Astrocyte of the spinal cord (primary cell): ENCODE measurements at regions not wholly inside any gene's neighbourhood (a gene's known extent, or its start where the extent isn't known, plus 50 kb on each side); places are given as distances from the start of the nearest gene placed in this dataset.

Experiments used
- DNase-seq: peaks from one replicate; pipeline ENCODE4 v3.0.0; 2011; ENCODE audit warnings: low read depth, low spot score
- H3K4me3 ChIP-seq: 2 replicates; pipeline ENCODE4 v1.5.1; 2011; ENCODE audit warnings: low read depth, mild to moderate bottlenecking, low read length, moderate library complexity
- in situ Hi-C: cut with HindIII; loops from 2 replicates; pipeline ENCODE4 v1.10.0; 2017; ENCODE audit warnings: low sequenced_read_pairs
- TF ChIP-seq, protein P1 (sequence below): IDR thresholded peaks from 2 replicates; pipeline ENCODE4 v1.5.1; 2012; ENCODE audit warnings: low read depth, mild to moderate bottlenecking, low read length, inconsistent platforms

DNA sequence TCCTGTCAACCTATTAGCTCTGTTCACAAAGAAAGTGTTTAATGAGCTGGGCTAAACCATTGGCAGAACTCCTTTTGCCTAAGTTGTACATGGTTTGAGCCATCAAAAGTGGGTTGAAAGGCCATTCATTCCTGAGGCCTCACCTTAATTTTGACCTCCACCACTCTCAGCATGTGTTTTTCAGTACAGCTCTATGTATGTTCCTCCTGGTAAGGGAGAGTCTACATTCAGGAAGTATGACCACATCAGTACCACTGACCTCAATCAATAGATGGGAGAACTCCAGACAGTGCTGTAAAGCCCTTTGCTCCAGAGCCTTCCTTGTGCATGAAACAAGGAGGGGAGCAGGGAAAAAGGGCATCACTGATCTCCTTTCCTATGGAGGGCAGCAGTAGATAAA lies 87.8 kb upstream of the CARD18 start:
- DNase-seq: peak; percentile 3
- in situ Hi-C loops: no loop called here
- TF ChIP-seq, protein P1, sequence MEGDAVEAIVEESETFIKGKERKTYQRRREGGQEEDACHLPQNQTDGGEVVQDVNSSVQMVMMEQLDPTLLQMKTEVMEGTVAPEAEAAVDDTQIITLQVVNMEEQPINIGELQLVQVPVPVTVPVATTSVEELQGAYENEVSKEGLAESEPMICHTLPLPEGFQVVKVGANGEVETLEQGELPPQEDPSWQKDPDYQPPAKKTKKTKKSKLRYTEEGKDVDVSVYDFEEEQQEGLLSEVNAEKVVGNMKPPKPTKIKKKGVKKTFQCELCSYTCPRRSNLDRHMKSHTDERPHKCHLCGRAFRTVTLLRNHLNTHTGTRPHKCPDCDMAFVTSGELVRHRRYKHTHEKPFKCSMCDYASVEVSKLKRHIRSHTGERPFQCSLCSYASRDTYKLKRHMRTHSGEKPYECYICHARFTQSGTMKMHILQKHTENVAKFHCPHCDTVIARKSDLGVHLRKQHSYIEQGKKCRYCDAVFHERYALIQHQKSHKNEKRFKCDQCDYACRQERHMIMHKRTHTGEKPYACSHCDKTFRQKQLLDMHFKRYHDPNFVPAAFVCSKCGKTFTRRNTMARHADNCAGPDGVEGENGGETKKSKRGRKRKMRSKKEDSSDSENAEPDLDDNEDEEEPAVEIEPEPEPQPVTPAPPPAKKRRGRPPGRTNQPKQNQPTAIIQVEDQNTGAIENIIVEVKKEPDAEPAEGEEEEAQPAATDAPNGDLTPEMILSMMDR: no peak
- no peak overlapping the region for H3K4me3 ChIP-seq

DNA sequence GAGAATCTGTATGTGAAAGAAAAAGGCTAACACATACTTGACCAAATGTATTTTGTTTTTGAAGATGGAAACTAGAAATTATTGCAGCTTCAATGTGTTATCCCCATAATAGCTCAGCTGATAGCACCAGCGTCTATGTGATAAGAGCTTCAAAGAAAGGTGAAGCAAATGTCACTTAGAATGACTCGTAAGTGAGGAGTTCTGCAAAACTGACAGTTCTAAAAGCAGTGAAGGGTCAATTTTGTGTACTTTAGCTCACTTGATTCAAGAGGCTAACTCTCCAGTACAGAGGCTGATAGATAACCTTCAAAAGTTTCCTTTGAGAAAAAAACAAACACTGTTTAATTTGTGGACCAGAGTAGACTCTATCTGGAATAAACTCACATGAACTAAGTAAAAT lies 87.2 kb upstream of the CARD18 start:
- TF ChIP-seq, protein P1: no peak
- no peak for DNase-seq
- H3K4me3 ChIP-seq: no peak overlapping the region
- in situ Hi-C loops: no loop called here

DNA sequence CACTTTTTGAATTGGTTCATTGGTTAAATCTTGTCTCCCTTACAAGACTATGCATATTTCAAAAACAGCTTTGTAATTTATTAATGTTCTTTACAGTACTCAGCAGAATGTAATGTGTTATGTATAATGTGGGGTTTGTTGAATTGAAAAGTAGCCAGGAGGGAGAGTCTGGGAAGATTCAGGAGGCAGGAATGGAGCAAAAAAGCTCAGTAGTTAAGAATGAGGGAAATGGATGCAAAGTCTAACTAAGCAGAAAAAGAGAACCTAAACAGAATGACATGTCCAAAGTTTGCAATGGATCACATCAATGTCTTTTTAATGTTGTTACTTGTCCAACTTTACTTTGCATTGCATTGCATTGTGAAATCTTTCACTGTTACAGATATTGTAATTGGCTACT lies 86.5 kb upstream of the CARD18 start:
- TF ChIP-seq, protein P1: no peak
- no peak for DNase-seq
- in situ Hi-C loops: no loop called here
- no peak overlapping the region for H3K4me3 ChIP-seq

DNA sequence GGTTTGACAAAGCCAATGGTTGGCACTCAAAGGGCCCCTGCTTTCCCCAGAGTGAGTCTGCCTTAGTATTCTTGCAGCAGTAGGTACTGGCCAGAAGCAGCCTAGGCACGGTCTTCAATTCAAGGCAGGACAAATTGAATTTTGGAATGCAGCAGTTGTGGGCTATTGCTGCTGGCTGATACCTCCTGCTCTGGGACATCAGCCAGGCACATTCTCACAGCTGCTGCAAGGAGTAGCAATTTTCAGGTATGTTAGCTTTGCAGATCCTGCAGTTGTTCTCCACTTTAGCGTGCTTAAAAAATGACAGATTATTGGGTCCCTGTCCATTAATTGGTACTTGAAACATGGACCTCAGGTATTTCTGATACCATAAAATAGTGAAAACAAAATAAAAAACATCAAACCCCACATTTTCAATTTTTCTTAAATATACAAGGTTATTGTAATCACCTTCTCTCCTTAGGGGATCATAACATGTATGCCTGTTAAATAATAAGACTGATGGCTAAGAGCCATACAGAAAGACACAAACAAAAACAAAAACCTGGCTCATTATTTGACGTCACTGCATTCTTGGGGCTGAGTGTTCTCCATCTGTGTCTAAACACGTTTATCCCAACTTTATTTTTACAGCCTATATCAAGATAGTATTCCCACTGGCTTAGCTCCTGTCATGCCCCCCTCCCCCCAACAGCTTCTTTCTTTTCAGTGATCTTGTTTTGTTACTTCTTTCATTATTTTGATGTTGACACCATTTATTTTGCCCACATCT lies 85.1 kb upstream of the CARD18 start:
- DNase-seq: peak; percentile 9
- TF ChIP-seq, protein P1: no peak
- in situ Hi-C loops: no loop called here

DNA sequence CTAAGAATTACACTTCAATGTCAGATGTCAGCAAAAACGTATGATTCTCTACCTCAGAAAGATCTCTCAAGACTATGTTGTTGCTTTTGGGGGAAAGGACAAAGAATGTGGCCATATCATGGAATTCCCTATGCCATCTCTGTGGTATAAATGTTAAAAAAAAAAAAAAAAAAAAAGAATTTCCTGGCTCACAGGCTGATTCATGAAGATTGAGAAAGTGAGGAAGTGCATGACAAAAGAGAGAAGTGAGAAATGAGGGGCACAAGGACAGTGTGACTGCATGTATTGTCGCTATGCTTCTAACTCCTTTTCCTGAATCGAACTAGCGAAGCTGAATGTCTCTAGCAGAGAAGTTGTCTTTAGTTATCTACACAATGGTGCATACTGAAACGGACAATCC lies 80.6 kb upstream of the CARD18 start:
- TF ChIP-seq, protein P1: no peak
- in situ Hi-C loops: no loop called here
- no peak overlapping the region for H3K4me3 ChIP-seq
- no peak for DNase-seq

More for the DNA sequence above, 85.1 kb upstream of the CARD18 start:
- no peak overlapping the region for H3K4me3 ChIP-seq

DNA sequence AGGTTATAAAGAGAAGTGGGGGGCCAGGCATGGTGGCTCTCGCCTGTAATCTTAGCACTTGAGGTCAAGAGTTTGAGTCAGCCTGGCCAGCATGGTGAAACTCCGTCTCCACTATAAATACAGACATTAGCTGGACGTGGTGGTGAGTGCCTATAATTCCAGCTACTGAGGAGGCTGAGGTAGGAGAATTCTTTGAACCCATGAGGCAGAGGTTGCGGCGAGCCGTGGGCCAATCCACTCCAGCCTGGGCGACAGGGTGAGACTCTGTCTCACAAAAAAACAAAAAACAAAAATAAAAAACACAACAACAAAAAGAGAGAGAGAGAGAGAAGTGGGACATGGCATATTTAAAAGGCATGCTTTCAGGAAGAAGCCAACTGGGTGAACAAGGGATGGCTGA lies 80.1 kb upstream of the CARD18 start:
- in situ Hi-C loops: no loop called here
- TF ChIP-seq, protein P1: no peak
- no peak overlapping the region for H3K4me3 ChIP-seq
- DNase-seq: no peak

DNA sequence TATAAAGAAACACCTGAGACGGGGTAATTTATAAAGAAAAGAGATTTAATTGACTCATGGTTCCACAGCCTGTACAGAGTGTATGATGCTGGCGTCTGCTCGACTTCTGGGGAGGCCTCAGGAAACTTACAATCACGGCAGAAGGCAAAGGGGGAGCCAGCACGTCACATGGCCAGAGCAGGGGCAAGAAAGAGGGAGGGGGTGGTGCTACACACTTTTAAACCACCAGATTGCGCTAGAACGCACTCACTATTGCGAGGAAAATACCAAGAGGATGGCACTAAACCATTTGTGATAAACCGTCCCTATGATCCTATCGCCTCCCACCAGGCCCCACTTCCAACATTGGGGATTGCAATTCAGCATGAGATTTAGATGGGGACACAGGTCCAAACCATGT lies 79.7 kb upstream of the CARD18 start:
- H3K4me3 ChIP-seq: no peak overlapping the region
- TF ChIP-seq, protein P1: no peak
- in situ Hi-C loops: no loop called here
- no peak for DNase-seq
